HG03045 (cell line): ENCODE measurements at regions not wholly inside any gene's neighbourhood (a gene's known extent, or its start where the extent isn't known, plus 50 kb on each side); places are given as distances from the start of the nearest gene placed in this dataset.

Source experiments
- ATAC-seq: cut with Tn5 transposase; IDR thresholded peaks from one replicate; pipeline ENCODE4 v1.9.1; 2021; ENCODE audit warnings: mild to moderate bottlenecking, moderate library complexity; ENCODE audit not compliant: unreplicated experiment

- no peak for ATAC-seq
These were observed 80.1 kb downstream of the PJA1 start for GRCh38 chrX:69085151-69085550.

GRCh38 chrX:69083801-69084200 lies 81.5 kb downstream of the PJA1 start:
- ATAC-seq = no peak

- ATAC-seq = no peak
These were observed 81.9 kb downstream of the PJA1 start for GRCh38 chrX:69083361-69083760.

GRCh38 chrX:69082753-69083150 lies 82.5 kb downstream of the PJA1 start:
- no peak for ATAC-seq

- ATAC-seq = no peak
These were observed 83.0 kb downstream of the PJA1 start for GRCh38 chrX:69082055-69082752.

- no peak for ATAC-seq
These were observed 84.3 kb downstream of the PJA1 start for GRCh38 chrX:69080855-69081465.

GRCh38 chrX:69079268-69079667 lies 86.0 kb downstream of the PJA1 start:
- no peak for ATAC-seq

- ATAC-seq = no peak
These were observed 87.3 kb downstream of the PJA1 start for GRCh38 chrX:69077895-69078455.

GRCh38 chrX:69076088-69076487 lies 89.2 kb downstream of the PJA1 start:
- no peak for ATAC-seq

GRCh38 chrX:69074726-69075125 lies 90.5 kb downstream of the PJA1 start:
- no peak for ATAC-seq

- no peak for ATAC-seq
These were observed 91.5 kb downstream of the PJA1 start for GRCh38 chrX:69073721-69074120.

- no peak for ATAC-seq
These were observed 92.0 kb downstream of the PJA1 start for GRCh38 chrX:69073241-69073640.

GRCh38 chrX:69072486-69073006 lies 92.7 kb downstream of the PJA1 start:
- no peak for ATAC-seq

- no peak for ATAC-seq
These were observed 94.2 kb downstream of the PJA1 start for GRCh38 chrX:69070949-69071650.

- no peak for ATAC-seq
These were observed 95.4 kb downstream of the PJA1 start for GRCh38 chrX:69069876-69070275.

- ATAC-seq = no peak
These were observed 96.2 kb downstream of the PJA1 start for GRCh38 chrX:69069086-69069445.

GRCh38 chrX:69068301-69069085 lies 96.8 kb downstream of the PJA1 start:
- ATAC-seq = no peak

GRCh38 chrX:69067841-69068240 lies 97.4 kb downstream of the PJA1 start:
- no peak for ATAC-seq

- no peak for ATAC-seq
These were observed 98.2 kb downstream of the PJA1 start for GRCh38 chrX:69066966-69067525.

- ATAC-seq = no peak
These were observed 99.1 kb downstream of the PJA1 start for GRCh38 chrX:69066021-69066757.
